Endothelial cell of umbilical vein (primary cell): ENCODE measurements at regions not wholly inside any gene's neighbourhood (a gene's known extent, or its start where the extent isn't known, plus 50 kb on each side); places are given as distances from the start of the nearest gene placed in this dataset.

Experiments
- BruUV-seq: library from RNA; stranded (reverse); fragments of 400-500 nt; replicated peaks from 2 replicates; lab custom pipeline; 2021; lab: Mats Ljungman, UMichigan
- CTCF ChIA-PET: fragments of 300-600, 350-600 bp; sonication (Branson Sonifier 250); formaldehyde crosslinking; loops from one replicate; lab custom pipeline; 2021; ENCODE audit warnings: antibody characterized with exemption, inconsistent platforms; lab: Charles Lee
- POLR2A ChIA-PET: fragments of 300-600, 350-600 bp; sonication (Branson Sonifier 250); formaldehyde crosslinking; loops from one replicate; lab custom pipeline; 2021; ENCODE audit warnings: antibody characterized with exemption, inconsistent platforms; lab: Charles Lee
- DNase-seq: peaks from one replicate; pipeline ENCODE4 v3.0.0-alpha.2; 2011; ENCODE audit warnings: low read depth, low spot score
- FAIRE-seq: peaks from 2 replicates; lab custom pipeline; 2011; peaks lifted over from hg19 to GRCh38; lab: Jason Lieb, UNC
- H2AFZ ChIP-seq: 2 replicates; pipeline ENCODE4 v1.6.0; 2012; ENCODE audit warnings: low read depth, low read length, control low read depth, inconsistent platforms
- H3K27ac ChIP-seq: 2 replicates; pipeline ENCODE4 v1.5.1; 2011; ENCODE audit warnings: low read depth, mild to moderate bottlenecking, control low read depth, low read length, moderate library complexity; ENCODE audit not compliant: insufficient read depth
- H3K27me3 ChIP-seq, 2 experiments: 2 replicates each; pipeline versions ENCODE4 v1.6.0 to v1.6.1; 2011; ENCODE audit warnings: low read length in 2 of 2, mixed read lengths in 1 of 2; ENCODE audit not compliant: control insufficient read depth in 2 of 2, insufficient read depth in 2 of 2
- H3K36me3 ChIP-seq, 2 experiments: 2 replicates in 1 of 2; 3 replicates in 1 of 2; pipeline ENCODE4 v1.5.1; 2011; ENCODE audit warnings: low read length in 2 of 2, mild to moderate bottlenecking in 1 of 2, moderate library complexity in 1 of 2; ENCODE audit not compliant: control insufficient read depth in 2 of 2, insufficient read depth in 2 of 2; ENCODE audit errors: extremely low read depth in 1 of 2
- H3K4me1 ChIP-seq: 3 replicates; pipeline ENCODE4 v1.5.1; 2011; ENCODE audit warnings: mild to moderate bottlenecking, low read length; ENCODE audit not compliant: control insufficient read depth, insufficient read depth; ENCODE audit errors: extremely low read depth
- H3K4me2 ChIP-seq: 2 replicates; pipeline ENCODE4 v1.6.1; 2011; ENCODE audit warnings: low read length, control low read depth, mixed read lengths; ENCODE audit not compliant: insufficient read depth
- H3K4me3 ChIP-seq, 3 experiments: fragments of 200-600 bp in 1 of 3; sonication (generic), shearing (Covaris generic) in 1 of 3; replicated peaks in 1 of 3; 2 replicates each; pipeline ENCODE4 v1.5.1; 2011 to 2016; ENCODE audit warnings: control low read depth in 3 of 3, low read length in 3 of 3, mild to moderate bottlenecking in 2 of 3, inconsistent platforms in 1 of 3, low read depth in 1 of 3, moderate library complexity in 1 of 3; ENCODE audit not compliant: insufficient read depth in 1 of 3
- H3K79me2 ChIP-seq: 2 replicates; pipeline ENCODE4 v1.6.0; 2012; ENCODE audit warnings: low read length, inconsistent platforms; ENCODE audit not compliant: control insufficient read depth, insufficient read depth
- H3K9ac ChIP-seq: replicated peaks from 2 replicates; pipeline ENCODE3; 2011; ENCODE audit warnings: low read length, control low read depth; ENCODE audit not compliant: insufficient read depth; ENCODE audit errors: extremely low read depth
- H3K9me1 ChIP-seq: replicated peaks from 3 replicates; pipeline ENCODE4 v1.6.0; 2011; ENCODE audit warnings: mild to moderate bottlenecking, low read length; ENCODE audit not compliant: control insufficient read depth, insufficient read depth; ENCODE audit errors: extremely low read depth
- H3K9me3 ChIP-seq: replicated peaks from 2 replicates; pipeline ENCODE4 v1.5.1; 2012; ENCODE audit warnings: low read length, inconsistent platforms; ENCODE audit not compliant: control insufficient read depth, insufficient read depth
- H4K20me1 ChIP-seq: replicated peaks from 2 replicates; pipeline ENCODE3; 2011; ENCODE audit warnings: mild to moderate bottlenecking, low read length; ENCODE audit not compliant: control insufficient read depth, insufficient read depth; ENCODE audit errors: extremely low read depth
- EZH2 ChIP-seq: IDR thresholded peaks from 2 replicates; pipeline ENCODE4 v1.6.1; 2012; ENCODE audit warnings: borderline replicate concordance, low read depth, mild to moderate bottlenecking, moderate library complexity, low read length, inconsistent platforms; ENCODE audit not compliant: severe bottlenecking
- FOS ChIP-seq: IDR thresholded peaks from 2 replicates; pipeline ENCODE4 v1.6.1; 2011; ENCODE audit warnings: mild to moderate bottlenecking, low read length, moderate library complexity, borderline replicate concordance; ENCODE audit not compliant: insufficient read depth
- GATA2 ChIP-seq: IDR thresholded peaks from 2 replicates; pipeline ENCODE4 v1.7.0; 2011; ENCODE audit warnings: low read depth, mild to moderate bottlenecking, moderate library complexity, mixed read lengths, low read length; ENCODE audit not compliant: insufficient read length, insufficient read depth
- JUN ChIP-seq: IDR thresholded peaks from 2 replicates; pipeline ENCODE4 v1.6.1; 2011; ENCODE audit warnings: borderline replicate concordance, low read depth; ENCODE audit not compliant: insufficient read length, insufficient read depth
- MYC ChIP-seq: IDR thresholded peaks from one replicate; pipeline ENCODE4 v1.6.1; 2011; ENCODE audit warnings: mild to moderate bottlenecking, low read depth, low read length
- POLR2A ChIP-seq: IDR thresholded peaks from 2 replicates; pipeline ENCODE4 v1.6.1; 2012; ENCODE audit warnings: low read depth, mild to moderate bottlenecking, control low read depth, low read length
- POLR2AphosphoS5 ChIP-seq: IDR thresholded peaks from 2 replicates; pipeline ENCODE4 v1.6.1; 2012; ENCODE audit warnings: low read depth, mild to moderate bottlenecking, control low read depth, low read length, moderate library complexity; ENCODE audit not compliant: insufficient read depth
- dilution Hi-C: fragments of 300-500 bp; cut with MboI; formaldehyde crosslinking; loops from one replicate; pipeline ENCODE4 v1.15.0; 2019; ENCODE audit warnings: low sequenced_read_pairs; ENCODE audit not compliant: extremely low pct_ligation_motif_present
- intact Hi-C: fragments of 100-400 bp; cut with micrococcal nuclease; formaldehyde crosslinking; loops from one replicate; pipeline ENCODE4 v1.10.0; 2022
- TF ChIP-seq, protein P1 (sequence below), 2 donors: IDR thresholded peaks; 1 replicate in 1 of 2; 2 replicates in 1 of 2; pipeline ENCODE4 v1.5.1; 2011; ENCODE audit warnings: low read length in 2 of 2, mild to moderate bottlenecking in 2 of 2, moderate library complexity in 2 of 2, control low read depth in 1 of 2, inconsistent platforms in 1 of 2, low read depth in 1 of 2; ENCODE audit not compliant: insufficient read depth in 1 of 2; ENCODE audit errors: extremely low read depth in 1 of 2
- TF ChIP-seq, protein P2 (sequence below): IDR thresholded peaks from 2 replicates; pipeline ENCODE4 v1.6.1; 2011; ENCODE audit not compliant: insufficient read depth, insufficient read length

- no peaks in the 10 kb centered on the region for H3K9me1 ChIP-seq
- H4K20me1 ChIP-seq, result no peaks in the 10 kb centered on the region
- ChIA-PET POLR2A (no interaction called here), CTCF (no interaction called here)
- H3K4me3 ChIP-seq, result no peak overlapping the region
- H3K27me3 ChIP-seq, result no peaks in the 10 kb centered on the region
- no TSS peak for BruUV-seq
- H3K4me2 ChIP-seq, result no peak overlapping the region
- no peaks in the 10 kb centered on the region for H3K4me1 ChIP-seq
- dilution Hi-C loops (no loop called here), intact Hi-C loops (no loop called here)
- H3K79me2 ChIP-seq, result no peaks in the 10 kb centered on the region
- no peak for FAIRE-seq
- no peak for DNase-seq
- no peak overlapping the region for H3K27ac ChIP-seq
- peaks cover 2% of the 10 kb centered on the region for H3K9me3 ChIP-seq
- H2AFZ ChIP-seq, result no peak overlapping the region
- H3K36me3 ChIP-seq, result no peaks in the 10 kb centered on the region
- no peak for TF ChIP-seq POLR2A
- no peak for TF ChIP-seq POLR2AphosphoS5
- TF ChIP-seq JUN, result no peak
- no peak for TF ChIP-seq MYC
- TF ChIP-seq, protein P1, sequence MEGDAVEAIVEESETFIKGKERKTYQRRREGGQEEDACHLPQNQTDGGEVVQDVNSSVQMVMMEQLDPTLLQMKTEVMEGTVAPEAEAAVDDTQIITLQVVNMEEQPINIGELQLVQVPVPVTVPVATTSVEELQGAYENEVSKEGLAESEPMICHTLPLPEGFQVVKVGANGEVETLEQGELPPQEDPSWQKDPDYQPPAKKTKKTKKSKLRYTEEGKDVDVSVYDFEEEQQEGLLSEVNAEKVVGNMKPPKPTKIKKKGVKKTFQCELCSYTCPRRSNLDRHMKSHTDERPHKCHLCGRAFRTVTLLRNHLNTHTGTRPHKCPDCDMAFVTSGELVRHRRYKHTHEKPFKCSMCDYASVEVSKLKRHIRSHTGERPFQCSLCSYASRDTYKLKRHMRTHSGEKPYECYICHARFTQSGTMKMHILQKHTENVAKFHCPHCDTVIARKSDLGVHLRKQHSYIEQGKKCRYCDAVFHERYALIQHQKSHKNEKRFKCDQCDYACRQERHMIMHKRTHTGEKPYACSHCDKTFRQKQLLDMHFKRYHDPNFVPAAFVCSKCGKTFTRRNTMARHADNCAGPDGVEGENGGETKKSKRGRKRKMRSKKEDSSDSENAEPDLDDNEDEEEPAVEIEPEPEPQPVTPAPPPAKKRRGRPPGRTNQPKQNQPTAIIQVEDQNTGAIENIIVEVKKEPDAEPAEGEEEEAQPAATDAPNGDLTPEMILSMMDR (IDR thresholded peaks at IDR 0.05; ENCODE audit: extremely low read depth in 1 of 2, insufficient read depth in 1 of 2, low read depth in 1 of 2, low read length in 2 of 2), result no peak
- TF ChIP-seq FOS, result no peak
- TF ChIP-seq EZH2, result no peak
- TF ChIP-seq, protein P2, sequence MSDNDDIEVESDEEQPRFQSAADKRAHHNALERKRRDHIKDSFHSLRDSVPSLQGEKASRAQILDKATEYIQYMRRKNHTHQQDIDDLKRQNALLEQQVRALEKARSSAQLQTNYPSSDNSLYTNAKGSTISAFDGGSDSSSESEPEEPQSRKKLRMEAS, result no peak
- no peak for TF ChIP-seq GATA2
- H3K9ac ChIP-seq, result no peak overlapping the region
These were observed 632.0 kb downstream of the SLITRK5 start for GRCh38 chr13:88303157-88303556.
